ENCODE measurements at regions not wholly inside any gene's neighbourhood (a gene's known extent, or its start where the extent isn't known, plus 50 kb on each side); places are given as distances from the start of the nearest gene placed in this dataset.

- intact Hi-C loops (cut with DNase I) = no loop called here
- no peak overlapping the region for H3K27ac ChIP-seq
These were observed 75.8 kb upstream of the GPC1 start for GRCh38 chr2:240359695-240360094.

GRCh38 chr2:240360645-240361475 lies 74.6 kb upstream of the GPC1 start:
- intact Hi-C loops (cut with DNase I) = no loop called here
- H3K27me3 ChIP-seq = no peaks in the 10 kb centered on the region
- no peak overlapping the region for H3K4me3 ChIP-seq
- WGBS, 3 donors = 88 to 93% (median 89%) methylated on average over 9 of the region's 9 CpGs
- DNase-seq = no peak
- TF ChIP-seq CTCF (IDR thresholded peaks at IDR 0.05) = no peak
- TF ChIP-seq POLR2A (IDR thresholded peaks at IDR 0.05) = no peak
- TF ChIP-seq EP300 (IDR thresholded peaks at IDR 0.05) = no peak
- H3K4me1 ChIP-seq (ENCODE audit: insufficient read depth) = no peaks in the 10 kb centered on the region
- H3K27ac ChIP-seq = no peak overlapping the region
- no peaks in the 10 kb centered on the region for H3K36me3 ChIP-seq
- H3K9me3 ChIP-seq = no peaks in the 10 kb centered on the region

More at GRCh38 chr2:240359695-240360094, 75.8 kb upstream of the GPC1 start:
- no peak overlapping the region for H3K4me3 ChIP-seq
- DNase-seq = peak in 1 of 5 donors; percentile 21
- no peaks in the 10 kb centered on the region for H3K27me3 ChIP-seq
- no peaks in the 10 kb centered on the region for H3K36me3 ChIP-seq
- TF ChIP-seq CTCF (IDR thresholded peaks at IDR 0.05) (no peak), EP300 (IDR thresholded peaks at IDR 0.05) (no peak), POLR2A (IDR thresholded peaks at IDR 0.05) (no peak)
- no peaks in the 10 kb centered on the region for H3K9me3 ChIP-seq
- no peaks in the 10 kb centered on the region for H3K4me1 ChIP-seq (ENCODE audit: insufficient read depth)
- 88 to 93% (median 90%) methylated on average over 3 of the region's 3 CpGs for WGBS, 3 donors

DNA sequence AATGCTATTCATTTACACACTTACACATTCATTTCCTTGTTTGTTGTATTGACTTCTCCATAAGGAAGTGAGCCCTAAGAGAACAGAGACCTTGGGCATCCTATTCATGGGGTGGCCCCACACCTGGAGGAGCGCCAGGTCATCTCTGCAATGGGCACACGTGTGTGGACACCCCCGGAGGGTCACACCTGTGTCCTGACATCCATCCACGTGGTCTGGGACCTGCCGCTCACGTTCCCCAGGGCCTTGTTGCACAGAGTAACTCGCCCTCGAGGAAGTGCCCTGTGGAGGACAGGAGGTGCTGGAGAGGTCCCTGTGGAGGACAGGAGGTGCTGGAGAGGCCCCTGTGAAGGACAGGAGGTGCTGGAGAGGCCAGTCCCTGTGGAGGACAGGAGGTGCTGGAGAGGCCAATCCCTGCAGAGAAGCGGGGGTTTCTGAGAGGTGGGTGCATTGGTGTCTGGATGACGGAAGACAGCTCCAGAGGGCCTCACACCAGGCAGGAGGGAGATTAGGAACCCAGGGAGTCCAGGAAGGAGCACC lies 73.2 kb upstream of the GPC1 start:
- no peak overlapping the region for H3K4me3 ChIP-seq
- intact Hi-C loops (cut with DNase I) = no loop called here
- no peaks in the 10 kb centered on the region for H3K36me3 ChIP-seq
- H3K9me3 ChIP-seq = no peaks in the 10 kb centered on the region
- TF ChIP-seq POLR2A (IDR thresholded peaks at IDR 0.05) (no peak), CTCF (IDR thresholded peaks at IDR 0.05) (no peak), EP300 (IDR thresholded peaks at IDR 0.05) (no peak)
- no peaks in the 10 kb centered on the region for H3K27me3 ChIP-seq
- 79 to 91% (median 80%) methylated on average over 10 of the region's 10 CpGs for WGBS, 3 donors
- no peaks in the 10 kb centered on the region for H3K4me1 ChIP-seq (ENCODE audit: insufficient read depth)
- no peak for DNase-seq
- no peak overlapping the region for H3K27ac ChIP-seq

DNA sequence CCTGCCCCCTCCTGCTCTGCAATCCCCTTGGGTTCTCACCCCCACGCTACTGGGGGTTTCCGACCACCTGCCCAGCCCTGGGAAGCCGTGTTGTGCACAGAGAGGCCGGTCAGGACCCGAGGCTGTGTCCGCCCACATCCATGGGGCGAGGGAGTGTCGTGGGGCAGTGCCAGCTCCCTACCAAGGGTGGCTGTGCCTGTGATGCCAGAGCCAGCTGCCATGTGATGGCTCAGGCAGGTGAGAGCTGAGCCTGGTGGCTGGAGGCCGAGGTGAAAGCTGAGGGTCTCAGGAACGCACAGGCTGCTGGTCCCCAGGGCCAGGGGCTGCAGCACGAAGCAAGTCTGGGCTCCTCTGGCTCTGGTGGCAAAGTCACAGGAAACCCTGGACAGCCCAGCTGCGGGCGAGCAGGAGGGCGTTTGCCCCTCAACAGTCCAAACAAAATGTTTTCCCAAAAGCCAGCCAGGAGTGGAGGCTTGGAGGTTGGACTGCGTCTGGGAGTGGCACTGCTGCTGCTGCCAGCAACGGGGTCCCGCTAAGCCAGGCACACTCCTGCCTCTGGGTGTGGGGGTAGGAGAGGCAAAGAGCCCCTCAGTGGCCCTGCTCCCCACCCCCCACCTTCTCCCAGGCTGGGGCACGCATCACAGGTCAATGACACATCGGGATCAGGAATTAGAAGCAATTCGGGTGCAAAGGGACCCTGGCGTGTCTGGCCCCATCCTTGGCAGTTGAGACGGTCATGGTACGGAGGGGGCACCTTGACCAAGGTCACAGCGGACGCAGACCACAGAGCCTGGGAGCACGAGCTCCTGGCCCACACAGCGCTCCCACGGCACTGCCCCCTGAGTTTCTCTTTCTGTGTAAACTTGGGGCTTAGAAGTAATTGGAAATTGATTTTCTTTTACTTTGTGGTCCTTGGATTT lies 72.4 kb upstream of the GPC1 start:
- no peaks in the 10 kb centered on the region for H3K9me3 ChIP-seq
- no peak overlapping the region for H3K4me3 ChIP-seq
- no peak for DNase-seq
- H3K36me3 ChIP-seq = no peaks in the 10 kb centered on the region
- TF ChIP-seq EP300 (IDR thresholded peaks at IDR 0.05) = no peak
- intact Hi-C loops (cut with DNase I) = no loop called here
- WGBS, 3 donors = 53 to 65% (median 58%) methylated on average over 28 of the region's 28 CpGs
- H3K27ac ChIP-seq = no peak overlapping the region
- no peaks in the 10 kb centered on the region for H3K4me1 ChIP-seq (ENCODE audit: insufficient read depth)
- no peaks in the 10 kb centered on the region for H3K27me3 ChIP-seq
